Skin of body (tissue), 1 donor: ENCODE measurements at regions not wholly inside any gene's neighbourhood (a gene's known extent, or its start where the extent isn't known, plus 50 kb on each side); places are given as distances from the start of the nearest gene placed in this dataset.
"Not testable (repeated sequence)": the region's sequence is repeated elsewhere in the genome, so short reads cannot be mapped to it uniquely, and the experiment has no call there.

Experiments used
- DNase-seq: peaks from one replicate; lab custom pipeline; 2025; lab: John Stamatoyannopoulos, UW

DNA sequence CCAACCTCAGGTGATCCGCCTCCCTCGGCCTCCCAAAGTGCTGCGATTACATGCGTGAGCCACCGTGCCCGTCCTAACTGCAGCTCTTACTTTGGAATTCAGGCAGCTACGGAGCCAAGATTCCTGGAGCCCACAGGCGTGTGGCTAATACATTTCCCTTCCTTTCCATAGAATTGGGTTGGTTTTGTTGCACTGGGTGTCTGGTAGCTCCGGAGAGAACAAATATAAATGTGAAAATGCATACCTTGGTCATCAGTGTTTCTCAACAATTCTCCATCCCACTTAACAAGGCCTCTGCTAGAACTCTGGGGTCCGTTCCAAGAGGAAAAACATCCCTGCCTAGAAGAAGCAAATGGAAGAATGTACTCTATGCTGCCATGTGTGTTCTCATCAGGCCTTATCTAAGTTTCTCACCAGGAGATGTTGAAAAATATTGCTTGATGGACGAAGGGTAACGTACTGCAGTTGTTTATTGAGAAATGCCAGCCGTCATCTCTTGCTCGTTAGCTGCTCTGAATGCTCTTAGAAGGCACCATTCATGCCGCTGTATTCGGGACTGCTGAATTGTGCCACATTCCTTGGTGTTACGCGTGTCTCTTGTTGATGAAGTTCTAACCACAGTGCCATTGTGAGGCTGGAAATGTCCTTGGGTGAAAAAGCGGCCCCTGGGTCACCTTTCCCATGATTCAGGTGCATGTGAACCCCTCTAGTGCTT, 50.5 kb upstream of the CD99 start:
- no peak for DNase-seq

DNA sequence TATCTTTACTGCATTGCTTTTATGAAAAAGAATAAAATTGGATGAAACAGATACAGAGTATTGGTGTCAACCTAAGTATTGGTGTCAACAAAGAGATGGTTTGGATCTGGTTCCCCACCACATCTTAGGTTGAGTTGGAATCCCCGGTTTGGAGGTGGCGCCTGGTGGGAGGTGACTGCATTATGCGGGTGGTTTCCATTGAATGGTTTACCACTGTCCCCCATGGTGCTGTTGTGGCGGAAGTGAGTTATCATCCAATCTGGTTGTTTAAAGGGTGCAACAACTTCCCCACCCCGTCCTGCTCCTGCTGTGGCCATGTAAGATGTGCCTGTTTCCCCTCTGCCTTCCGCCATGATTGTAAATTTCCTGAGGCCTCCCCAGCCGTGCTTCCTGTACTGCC, 52.8 kb upstream of the CD99 start:
- DNase-seq, result no peak

- DNase-seq, result no peak
These were observed 55.8 kb upstream of the CD99 start for GRCh38 chrX:2635342-2635741.

- no peak for DNase-seq
These were observed 58.3 kb upstream of the CD99 start for GRCh38 chrX:2632533-2633504.

DNA sequence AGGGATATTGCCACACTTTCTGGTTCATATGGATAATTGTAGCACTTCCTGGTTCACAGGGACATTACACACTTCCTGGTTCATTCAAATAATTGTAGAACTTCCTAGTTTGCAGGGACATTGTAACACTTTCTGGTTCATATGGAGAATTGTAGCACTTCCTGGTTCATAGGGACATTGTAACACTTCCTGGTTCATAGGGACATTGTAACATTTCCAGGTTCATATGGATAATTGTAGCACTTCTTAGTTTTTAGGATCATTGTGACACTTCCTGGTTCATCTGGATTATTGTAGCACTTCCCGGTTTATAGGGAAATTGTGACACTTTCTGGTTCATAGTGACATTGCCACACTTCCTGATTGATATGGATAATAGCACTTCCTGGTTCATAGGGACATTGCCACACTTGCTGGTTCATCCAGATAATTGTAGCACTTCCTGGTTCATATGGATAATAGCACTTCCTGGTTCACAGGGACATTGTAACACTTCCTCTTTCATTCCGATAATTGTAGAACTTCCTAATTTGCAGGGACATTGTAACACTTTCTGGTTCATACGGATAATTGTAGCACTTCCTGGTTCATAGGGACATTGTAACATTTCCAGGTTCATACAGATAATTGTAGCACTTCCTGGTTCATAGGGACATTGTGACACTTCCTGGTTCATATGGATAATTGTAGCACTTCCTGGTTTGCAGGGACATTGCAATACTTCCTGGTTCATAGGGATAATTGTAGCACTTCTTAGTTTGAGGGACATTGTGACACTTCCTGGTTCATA, 59.2 kb upstream of the CD99 start:
- DNase-seq, result no peak

DNA sequence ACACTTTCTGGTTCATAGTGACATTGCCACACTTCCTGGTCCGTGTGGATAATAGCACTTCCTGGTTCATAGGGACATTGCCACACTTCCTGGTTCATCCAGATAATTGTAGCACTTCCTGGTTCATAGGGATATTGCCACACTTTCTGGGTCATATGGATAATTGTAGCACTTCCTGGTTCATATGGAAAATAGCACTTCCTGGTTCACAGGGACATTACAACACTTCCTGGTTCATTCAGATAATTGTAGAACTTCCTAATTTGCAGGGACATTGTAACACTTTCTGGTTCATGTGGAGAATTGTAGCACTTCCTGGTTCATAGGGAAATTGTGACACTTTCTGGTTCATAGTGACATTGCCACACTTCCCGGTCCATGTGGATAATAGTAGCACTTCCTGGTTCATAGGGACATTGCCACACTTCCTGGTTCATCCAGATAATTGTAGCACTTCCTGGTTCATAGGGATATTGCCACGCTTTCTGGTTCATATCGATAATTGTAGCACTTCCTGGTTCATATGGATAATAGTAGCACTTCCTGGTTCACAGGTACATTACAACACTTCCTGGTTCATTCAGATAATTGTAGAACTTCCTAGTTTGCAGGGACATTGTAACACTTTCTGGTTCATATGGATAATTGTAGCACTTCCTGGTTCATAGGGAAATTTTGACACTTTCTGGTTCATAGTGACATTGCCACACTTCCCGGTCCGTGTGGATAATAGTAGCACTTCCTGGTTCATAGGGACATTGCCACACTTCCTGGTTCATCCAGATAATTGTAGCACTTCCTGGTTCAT, 60.0 kb upstream of the CD99 start:
- not testable (repeated sequence) for DNase-seq

- DNase-seq, result not testable (repeated sequence)
These were observed 60.8 kb upstream of the CD99 start for GRCh38 chrX:2630008-2630934.

- DNase-seq, result no peak
These were observed 61.6 kb upstream of the CD99 start for GRCh38 chrX:2629316-2630007.

GRCh38 chrX:2628751-2629315, 62.3 kb upstream of the CD99 start:
- no peak for DNase-seq

GRCh38 chrX:2627272-2627867, 63.7 kb upstream of the CD99 start:
- DNase-seq, result no peak

- DNase-seq, result no peak
These were observed 64.3 kb upstream of the CD99 start for GRCh38 chrX:2626750-2627149.

GRCh38 chrX:2620576-2620975, 70.5 kb upstream of the CD99 start:
- DNase-seq, result no peak

DNA sequence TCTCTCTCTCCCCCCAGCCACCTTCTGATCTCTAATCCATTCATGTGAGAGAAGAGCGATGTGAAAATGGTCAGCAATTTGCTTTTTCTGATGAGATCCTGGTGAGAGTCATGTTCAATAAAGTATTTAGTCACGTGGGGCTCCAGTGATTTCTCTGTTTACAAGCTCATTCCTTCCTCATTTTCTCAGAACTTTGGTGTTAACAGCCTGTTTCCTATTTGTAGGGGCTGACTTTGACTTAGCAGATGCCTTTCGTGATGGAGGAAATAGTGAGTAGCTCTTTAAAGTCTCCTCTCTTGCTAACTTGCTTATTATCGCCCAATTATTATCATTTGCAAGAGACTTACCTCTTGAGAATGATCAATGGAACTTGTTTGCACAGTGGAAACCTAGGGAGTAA, 72.6 kb upstream of the CD99 start:
- no peak for DNase-seq

DNA sequence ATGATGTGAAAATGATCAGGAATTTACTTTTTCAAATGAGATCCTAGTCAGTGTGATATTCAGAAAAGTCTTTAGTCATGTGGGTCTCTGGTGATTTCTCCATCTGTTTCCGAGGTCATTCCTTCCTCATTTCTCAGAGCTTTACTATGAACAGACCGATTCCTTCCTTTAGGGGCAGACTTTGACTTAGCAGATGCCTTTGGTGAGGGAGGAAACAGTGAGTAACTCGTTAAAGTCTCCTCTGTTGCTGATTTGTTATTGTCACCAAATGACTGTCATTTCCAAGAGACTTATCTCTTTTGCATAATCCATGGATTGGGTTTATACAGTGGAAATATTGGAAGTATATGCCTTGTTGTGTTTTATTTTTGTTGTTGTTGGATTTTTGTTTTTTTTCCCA, 76.2 kb upstream of the CD99 start:
- DNase-seq, result no peak

DNA sequence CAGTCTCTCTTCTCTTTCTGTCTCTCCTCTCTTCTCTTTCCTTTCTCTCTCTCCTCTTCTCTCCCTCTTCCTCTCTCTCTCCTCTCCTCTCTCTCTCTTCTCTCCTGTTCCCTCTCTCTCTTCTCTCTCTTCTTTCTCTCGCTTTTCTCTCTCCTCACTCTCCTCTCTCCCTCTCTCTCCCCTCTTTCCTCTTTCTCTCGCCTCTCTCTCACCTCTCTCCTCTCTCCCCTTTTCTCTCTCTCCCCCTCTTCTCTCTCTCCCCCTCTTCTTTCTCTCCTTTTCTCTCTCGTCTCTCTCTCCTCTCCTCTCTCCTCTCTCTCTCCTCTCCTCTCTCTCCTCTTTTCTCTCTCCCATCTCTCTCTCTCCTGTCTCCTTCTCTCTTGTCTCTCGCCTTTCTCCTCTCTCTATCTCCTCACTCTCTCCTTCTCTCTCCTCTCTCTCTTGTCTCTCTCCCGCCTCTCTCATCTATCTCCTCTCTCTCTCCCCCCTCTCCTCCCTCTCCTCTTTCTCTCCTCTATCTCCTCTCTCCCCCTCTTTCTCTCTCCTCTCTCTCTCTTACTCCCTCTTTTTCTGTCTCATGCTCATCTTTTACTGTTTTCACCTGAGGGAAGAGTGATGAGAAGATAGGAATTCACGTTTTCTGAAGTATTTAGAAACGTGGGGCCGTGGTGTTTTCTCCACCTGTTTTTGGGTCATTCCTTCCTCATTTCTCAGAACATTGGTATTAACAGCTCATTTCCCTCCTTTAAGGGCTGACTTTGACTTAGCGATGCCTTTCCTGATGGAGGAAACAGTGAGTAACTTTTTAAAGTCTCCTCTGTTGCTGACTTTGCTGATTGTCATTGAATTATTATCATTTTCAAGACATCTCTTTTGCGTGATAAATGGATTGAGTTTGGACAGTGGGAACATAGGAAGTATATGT, 80.6 kb upstream of the CD99 start:
- DNase-seq, result no peak

DNA sequence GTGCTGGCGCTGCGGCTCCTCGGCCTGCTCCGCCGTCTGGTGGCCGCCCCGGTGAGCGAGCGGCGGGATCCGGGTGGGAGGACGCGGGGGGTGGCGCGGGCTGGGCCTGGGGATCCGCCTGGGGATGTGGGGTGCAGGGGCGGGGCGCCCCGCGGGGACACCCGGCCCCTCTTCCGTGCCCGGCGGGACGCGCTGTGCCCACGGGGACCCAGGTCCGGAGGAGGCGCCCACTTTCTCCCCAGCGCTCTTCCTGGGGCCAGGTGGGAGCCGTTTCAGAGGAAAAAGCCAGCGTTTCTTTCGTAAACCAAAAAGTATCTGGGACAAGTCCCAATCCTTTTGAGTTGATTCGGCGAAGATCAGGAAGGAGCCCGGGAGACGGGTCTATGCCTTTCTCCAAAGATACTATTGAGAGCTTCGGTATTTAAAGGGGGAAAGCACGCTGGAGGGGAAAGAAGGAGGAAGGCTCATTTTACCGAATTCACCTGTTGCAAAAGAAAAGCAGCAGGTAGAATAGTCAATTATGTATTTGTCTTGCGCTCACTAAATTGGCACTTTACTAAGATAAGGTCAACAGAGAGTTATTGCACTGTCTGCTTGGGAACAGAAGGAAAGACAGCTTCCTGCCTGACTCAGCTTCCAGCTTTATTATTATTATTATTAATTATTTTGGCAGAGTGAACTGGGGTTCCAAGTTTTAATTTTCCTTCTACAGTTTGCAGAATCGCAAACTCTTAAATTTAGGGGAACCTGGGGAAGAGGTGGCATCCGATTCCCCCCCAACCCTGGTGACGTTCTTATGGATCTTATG, 81.5 kb upstream of the CD99 start:
- no peak for DNase-seq
